Stomach (tissue), 8 donors: ENCODE measurements at regions not wholly inside any gene's neighbourhood (a gene's known extent, or its start where the extent isn't known, plus 50 kb on each side); places are given as distances from the start of the nearest gene placed in this dataset.

Experiments used
- DNase-seq, 2 donors: peaks; one replicate each; pipeline versions ENCODE4 v3.0.0 to v3.0.0-alpha.2; 2013 to 2019
- H3K27ac ChIP-seq, 5 donors: fragments of 200-600 bp in 4 of 5; sonication (generic) in 4 of 5; one replicate each; pipeline ENCODE4 v1.5.1; 2013 to 2019; ENCODE audit warnings: mild to moderate bottlenecking in 1 of 5, moderate library complexity in 1 of 5
- H3K27me3 ChIP-seq, 3 donors: fragments of 200-600 bp; sonication (generic); one replicate each; pipeline ENCODE4 v1.5.1; 2017 to 2019; ENCODE audit warnings: mixed run types in 1 of 3
- H3K36me3 ChIP-seq, 4 donors: fragments of 200-600 bp; sonication (generic); 1 replicate in 3 of 4; 2 replicates in 1 of 4; pipeline ENCODE4 v1.5.1; 2016 to 2019
- H3K4me1 ChIP-seq, 4 donors: fragments of 200-600 bp; sonication (generic); one replicate each; pipeline ENCODE4 v1.5.1; 2016 to 2019
- H3K4me3 ChIP-seq, 4 donors: fragments of 200-600 bp; sonication (generic) in 3 of 4; one replicate each; pipeline ENCODE4 v1.5.1; 2016 to 2019; ENCODE audit warnings: mild to moderate bottlenecking in 1 of 4
- H3K9me3 ChIP-seq, 4 donors: fragments of 200-600 bp; sonication (generic); one replicate each; pipeline ENCODE4 v1.5.1; 2016 to 2019
- EP300 ChIP-seq: sonication (generic); formaldehyde crosslinking; IDR thresholded peaks from one replicate; pipeline ENCODE4 v1.6.1; 2017; ENCODE audit warnings: antibody characterized with exemption
- POLR2A ChIP-seq, 4 donors: fragments of 450-650 bp; IDR thresholded peaks; one replicate each; pipeline ENCODE4 v1.6.1; 2016; ENCODE audit warnings: antibody characterized with exemption in 4 of 4, control low read depth in 2 of 4, mild to moderate bottlenecking in 1 of 4, moderate library complexity in 1 of 4
- POLR2AphosphoS5 ChIP-seq, 3 donors: sonication (generic); formaldehyde crosslinking; IDR thresholded peaks; one replicate each; pipeline ENCODE4 v1.6.1; 2016; ENCODE audit warnings: antibody characterized with exemption in 3 of 3
- WGBS, 5 donors: extraction: QIAGEN DNeasy Blood & Tissue Kit in 3 of 5; methylation state at CpG; one replicate each; pipeline versions ENCODE4 v1.1.5 to v1.1.7; 2013 to 2018; 5-methylcytosine and 5-hydroxymethylcytosine counted together
- intact Hi-C: fragments of 100-400 bp; cut with DNase I; formaldehyde crosslinking; loops from one replicate; pipeline ENCODE4 v1.15.1; 2023; ENCODE audit warnings: low total_unique reads
- TF ChIP-seq, protein P1 (sequence below), 7 experiments: fragments of 450-650 bp in 4 of 7; fragments of 200-600 bp in 3 of 7; sonication (generic) in 3 of 7; IDR thresholded peaks; one replicate each; pipeline ENCODE4 v1.5.1; 2016 to 2019; ENCODE audit warnings: antibody characterized with exemption in 7 of 7, control low read depth in 2 of 7, mild to moderate bottlenecking in 1 of 7
- donor health status: healthy with polysubstance abuse.
- donor health status: Bipolar disorder and iron deficiency.
- donor health status: healthy.

DNA sequence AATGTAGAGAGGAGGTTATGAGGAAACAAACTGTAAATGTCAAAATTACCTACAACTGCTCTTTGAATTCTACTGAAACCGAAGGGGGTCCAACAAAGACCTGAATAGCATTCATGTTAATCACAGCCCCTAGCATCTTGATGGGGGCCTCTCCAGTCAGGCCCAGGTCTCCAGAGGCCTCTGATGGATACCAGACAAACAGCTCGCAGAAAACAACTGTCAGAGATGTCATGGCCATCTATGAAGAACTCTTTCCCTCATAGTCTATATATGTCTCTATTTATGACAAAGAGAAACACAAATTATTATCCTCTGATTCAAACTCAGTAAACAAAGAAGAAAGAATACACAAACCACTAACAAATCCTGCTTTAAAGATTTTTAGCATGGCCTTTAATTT is 432.6 kb downstream of the CAAP1 start:
- Histone ChIP-seq H3K27ac (no peak overlapping the region), H3K27me3 (no peaks in the 10 kb centered on the region), H3K36me3 (no peaks in the 10 kb centered on the region), H3K4me1 (no peaks in the 10 kb centered on the region), H3K9me3 (no peaks in the 10 kb centered on the region), H3K4me3 (no peak overlapping the region)
- intact Hi-C loops = no loop called here
- TF ChIP-seq, protein P1, sequence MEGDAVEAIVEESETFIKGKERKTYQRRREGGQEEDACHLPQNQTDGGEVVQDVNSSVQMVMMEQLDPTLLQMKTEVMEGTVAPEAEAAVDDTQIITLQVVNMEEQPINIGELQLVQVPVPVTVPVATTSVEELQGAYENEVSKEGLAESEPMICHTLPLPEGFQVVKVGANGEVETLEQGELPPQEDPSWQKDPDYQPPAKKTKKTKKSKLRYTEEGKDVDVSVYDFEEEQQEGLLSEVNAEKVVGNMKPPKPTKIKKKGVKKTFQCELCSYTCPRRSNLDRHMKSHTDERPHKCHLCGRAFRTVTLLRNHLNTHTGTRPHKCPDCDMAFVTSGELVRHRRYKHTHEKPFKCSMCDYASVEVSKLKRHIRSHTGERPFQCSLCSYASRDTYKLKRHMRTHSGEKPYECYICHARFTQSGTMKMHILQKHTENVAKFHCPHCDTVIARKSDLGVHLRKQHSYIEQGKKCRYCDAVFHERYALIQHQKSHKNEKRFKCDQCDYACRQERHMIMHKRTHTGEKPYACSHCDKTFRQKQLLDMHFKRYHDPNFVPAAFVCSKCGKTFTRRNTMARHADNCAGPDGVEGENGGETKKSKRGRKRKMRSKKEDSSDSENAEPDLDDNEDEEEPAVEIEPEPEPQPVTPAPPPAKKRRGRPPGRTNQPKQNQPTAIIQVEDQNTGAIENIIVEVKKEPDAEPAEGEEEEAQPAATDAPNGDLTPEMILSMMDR (IDR thresholded peaks at IDR 0.05) = no peak
- TF ChIP-seq EP300 (no peak), POLR2AphosphoS5 (IDR thresholded peaks at IDR 0.05) (no peak)
- WGBS, 5 donors = 58 to 82% (median 70%) methylated on average over 2 of the region's 2 CpGs
- DNase-seq = no peak

DNA sequence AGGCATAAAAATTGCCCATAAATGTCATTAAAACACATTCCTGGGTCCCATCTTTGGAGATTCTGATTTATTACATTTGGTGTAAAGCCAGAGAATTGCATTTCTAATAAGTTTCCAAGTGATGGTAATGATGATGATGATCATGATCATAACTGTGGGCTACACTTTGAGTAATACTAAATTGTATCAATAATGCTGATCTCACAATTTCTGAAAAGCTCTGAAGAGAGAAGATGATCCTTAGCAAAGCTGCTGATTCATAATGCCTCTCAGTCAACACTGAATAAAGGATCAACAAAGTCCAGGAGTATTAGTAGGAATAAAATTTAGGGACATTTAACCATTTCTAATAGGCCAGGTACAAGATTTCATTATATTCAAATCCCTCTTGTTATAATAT is 434.5 kb downstream of the CAAP1 start:
- intact Hi-C loops = no loop called here
- Histone ChIP-seq H3K27me3 (no peaks in the 10 kb centered on the region), H3K9me3 (no peaks in the 10 kb centered on the region), H3K36me3 (no peaks in the 10 kb centered on the region), H3K4me1 (no peaks in the 10 kb centered on the region), H3K27ac (no peak overlapping the region), H3K4me3 (no peak overlapping the region)
- DNase-seq = no peak
- TF ChIP-seq, protein P1 (IDR thresholded peaks at IDR 0.05) = no peak
- no peak for TF ChIP-seq EP300
- no peak for TF ChIP-seq POLR2AphosphoS5 (IDR thresholded peaks at IDR 0.05)
- TF ChIP-seq POLR2A (IDR thresholded peaks at IDR 0.05) = no peak

DNA sequence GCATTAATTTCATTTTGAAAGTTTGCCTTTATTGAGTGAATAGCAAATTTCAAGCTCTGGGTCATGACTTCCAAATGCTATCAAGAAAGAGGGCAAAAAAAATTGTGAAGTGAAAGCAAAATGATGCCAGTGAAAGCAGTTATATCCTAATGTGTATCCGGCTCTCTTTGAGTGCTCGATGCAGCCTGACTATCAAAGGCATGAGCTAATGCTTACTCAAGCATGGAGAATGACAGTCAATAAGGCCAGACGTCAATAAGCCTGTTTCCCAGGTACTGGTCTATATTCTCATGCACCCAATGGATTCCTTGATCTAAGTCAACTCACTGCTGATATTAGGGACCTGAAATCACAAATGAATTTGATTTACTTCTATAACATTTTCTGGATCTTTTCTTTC is 435.5 kb downstream of the CAAP1 start:
- Histone ChIP-seq H3K4me1 (no peaks in the 10 kb centered on the region), H3K4me3 (no peak overlapping the region), H3K36me3 (no peaks in the 10 kb centered on the region), H3K27ac (no peak overlapping the region), H3K9me3 (peaks cover 0 to 3% (median 0%) of the 10 kb centered on the region in 4 donors), H3K27me3 (no peaks in the 10 kb centered on the region)
- WGBS, 5 donors = 53 to 66% (median 62%) methylated on average over 3 of the region's 3 CpGs
- no peak for DNase-seq
- intact Hi-C loops = no loop called here
- TF ChIP-seq, protein P1 (IDR thresholded peaks at IDR 0.05) = no peak
- TF ChIP-seq POLR2A (IDR thresholded peaks at IDR 0.05) = no peak

DNA sequence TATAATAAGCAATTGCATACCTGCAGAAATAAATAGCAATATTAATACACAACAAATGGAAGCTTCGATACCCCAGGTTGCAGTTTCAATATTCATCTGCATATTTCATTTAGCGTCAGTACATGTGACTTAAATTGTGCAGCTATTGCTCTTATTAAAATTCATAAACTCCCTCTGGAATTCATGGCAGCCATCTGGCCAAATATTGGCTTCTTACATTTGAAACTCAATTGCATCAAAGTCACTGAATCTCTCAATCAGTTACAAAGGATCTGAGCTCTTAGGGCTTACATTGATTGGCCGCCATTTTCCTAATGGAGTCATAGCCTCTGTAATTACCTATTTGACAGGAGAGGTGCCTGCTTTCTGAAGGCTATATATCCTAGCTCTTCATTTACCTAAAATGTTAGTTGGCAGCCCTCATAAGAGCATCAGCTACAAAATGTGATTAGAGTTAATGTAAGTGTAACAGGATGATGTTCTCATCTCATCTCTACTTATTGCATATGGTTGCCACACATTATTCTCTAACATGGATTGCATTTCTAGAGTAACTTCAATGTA is 453.5 kb downstream of the CAAP1 start:
- Histone ChIP-seq H3K27ac (no peak overlapping the region), H3K4me3 (no peak overlapping the region), H3K36me3 (no peaks in the 10 kb centered on the region), H3K9me3 (no peaks in the 10 kb centered on the region), H3K4me1 (no peaks in the 10 kb centered on the region), H3K27me3 (no peaks in the 10 kb centered on the region)
- 86 to 95% (median 87%) methylated on average over 3 of the region's 3 CpGs for WGBS, 5 donors
- TF ChIP-seq EP300 (no peak), POLR2AphosphoS5 (IDR thresholded peaks at IDR 0.05) (no peak), POLR2A (IDR thresholded peaks at IDR 0.05) (no peak)
- TF ChIP-seq, protein P1 (IDR thresholded peaks at IDR 0.05) = no peak
- no peak for DNase-seq
- intact Hi-C loops = no loop called here
